ENCODE measurements at regions not wholly inside any gene's neighbourhood (a gene's known extent, or its start where the extent isn't known, plus 50 kb on each side); places are given as distances from the start of the nearest gene placed in this dataset.

DNA sequence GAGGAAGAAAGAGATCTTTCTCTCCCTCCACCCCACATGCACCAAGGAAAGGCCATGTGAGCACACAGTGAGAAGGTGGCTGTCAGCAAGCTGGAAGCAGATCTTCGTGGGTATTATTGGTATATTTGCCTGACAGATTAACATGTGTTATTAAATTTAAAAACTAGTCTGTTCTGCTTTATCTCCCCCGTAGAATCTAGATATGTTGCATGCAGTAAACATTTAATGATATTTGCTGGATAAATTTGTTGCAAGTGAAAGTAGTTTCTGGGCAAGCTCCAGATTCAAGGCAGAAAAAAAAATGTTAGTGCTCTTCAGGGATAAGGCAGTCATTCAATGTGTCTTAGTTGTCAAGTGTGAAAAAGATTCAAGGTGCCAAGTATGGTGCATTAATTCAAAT, 215.0 kb upstream of the TAS2R1 start:
- TF ChIP-seq, protein P1, sequence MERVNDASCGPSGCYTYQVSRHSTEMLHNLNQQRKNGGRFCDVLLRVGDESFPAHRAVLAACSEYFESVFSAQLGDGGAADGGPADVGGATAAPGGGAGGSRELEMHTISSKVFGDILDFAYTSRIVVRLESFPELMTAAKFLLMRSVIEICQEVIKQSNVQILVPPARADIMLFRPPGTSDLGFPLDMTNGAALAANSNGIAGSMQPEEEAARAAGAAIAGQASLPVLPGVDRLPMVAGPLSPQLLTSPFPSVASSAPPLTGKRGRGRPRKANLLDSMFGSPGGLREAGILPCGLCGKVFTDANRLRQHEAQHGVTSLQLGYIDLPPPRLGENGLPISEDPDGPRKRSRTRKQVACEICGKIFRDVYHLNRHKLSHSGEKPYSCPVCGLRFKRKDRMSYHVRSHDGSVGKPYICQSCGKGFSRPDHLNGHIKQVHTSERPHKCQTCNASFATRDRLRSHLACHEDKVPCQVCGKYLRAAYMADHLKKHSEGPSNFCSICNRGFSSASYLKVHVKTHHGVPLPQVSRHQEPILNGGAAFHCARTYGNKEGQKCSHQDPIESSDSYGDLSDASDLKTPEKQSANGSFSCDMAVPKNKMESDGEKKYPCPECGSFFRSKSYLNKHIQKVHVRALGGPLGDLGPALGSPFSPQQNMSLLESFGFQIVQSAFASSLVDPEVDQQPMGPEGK (CRISPR knock-in tag; IDR thresholded peaks at IDR 0.05; ENCODE audit: borderline replicate concordance), result no peak
- no peak for TF ChIP-seq TCF4 (CRISPR knock-in tag; IDR thresholded peaks at IDR 0.05; ENCODE audit: borderline replicate concordance)
- no peak for TF ChIP-seq ZC3H10 (CRISPR knock-in tag; IDR thresholded peaks at IDR 0.05)
- TF ChIP-seq, protein P2, sequence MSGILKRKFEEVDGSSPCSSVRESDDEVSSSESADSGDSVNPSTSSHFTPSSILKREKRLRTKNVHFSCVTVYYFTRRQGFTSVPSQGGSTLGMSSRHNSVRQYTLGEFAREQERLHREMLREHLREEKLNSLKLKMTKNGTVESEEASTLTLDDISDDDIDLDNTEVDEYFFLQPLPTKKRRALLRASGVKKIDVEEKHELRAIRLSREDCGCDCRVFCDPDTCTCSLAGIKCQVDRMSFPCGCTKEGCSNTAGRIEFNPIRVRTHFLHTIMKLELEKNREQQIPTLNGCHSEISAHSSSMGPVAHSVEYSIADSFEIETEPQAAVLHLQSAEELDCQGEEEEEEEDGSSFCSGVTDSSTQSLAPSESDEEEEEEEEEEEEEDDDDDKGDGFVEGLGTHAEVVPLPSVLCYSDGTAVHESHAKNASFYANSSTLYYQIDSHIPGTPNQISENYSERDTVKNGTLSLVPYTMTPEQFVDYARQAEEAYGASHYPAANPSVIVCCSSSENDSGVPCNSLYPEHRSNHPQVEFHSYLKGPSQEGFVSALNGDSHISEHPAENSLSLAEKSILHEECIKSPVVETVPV (CRISPR knock-in tag; IDR thresholded peaks at IDR 0.05), result no peak
- TF ChIP-seq ZNF8 (CRISPR knock-in tag; IDR thresholded peaks at IDR 0.05), result no peak
- TF ChIP-seq GLIS3 (CRISPR knock-in tag; IDR thresholded peaks at IDR 0.05), result no peak

All from SK-N-SH treated with all-trans-retinoic acid at 6 μM for 48 hours (cell line).